T-helper 2 cell (primary cell): ENCODE measurements at regions not wholly inside any gene's neighbourhood (a gene's known extent, or its start where the extent isn't known, plus 50 kb on each side); places are given as distances from the start of the nearest gene placed in this dataset.

Source experiments
- DNase-seq, 5 experiments: peaks; one replicate each; pipeline versions ENCODE4 v3.0.0 to v3.0.0-alpha.2; 2012 to 2022

DNA sequence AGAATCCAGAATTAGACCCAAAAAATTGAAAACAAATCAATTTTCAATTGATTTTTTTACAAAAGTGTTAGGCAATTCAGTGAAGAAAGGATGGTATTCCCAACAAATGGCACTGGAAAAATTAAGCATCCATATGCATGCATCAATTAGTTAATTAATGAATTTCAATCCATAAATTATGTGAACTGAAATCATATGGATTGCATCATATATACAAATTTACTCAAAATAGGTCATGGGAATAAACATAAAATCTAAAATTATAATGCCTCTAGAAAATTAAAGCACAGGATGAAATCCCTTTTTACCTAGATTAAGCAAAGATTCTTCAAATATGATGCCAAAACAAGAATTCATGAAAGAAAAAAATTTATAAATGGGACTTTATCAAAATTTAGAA is 213.9 kb upstream of the KLHL29 start:
- DNase-seq: no peak

GRCh38 chr2:23178396-23178795 is 206.6 kb upstream of the KLHL29 start:
- DNase-seq: no peak

GRCh38 chr2:23183733-23184132 is 201.2 kb upstream of the KLHL29 start:
- DNase-seq: no peak

GRCh38 chr2:23198316-23199114 is 186.5 kb upstream of the KLHL29 start:
- DNase-seq: no peak

- DNase-seq: peak in 1 of 5 experiments; percentile 5
Measured at GRCh38 chr2:23199115-23199918, 185.7 kb upstream of the KLHL29 start.

- no peak for DNase-seq
Measured at GRCh38 chr2:23200068-23200786, 184.8 kb upstream of the KLHL29 start.

- DNase-seq: no peak
Measured at GRCh38 chr2:23200787-23201114, 184.2 kb upstream of the KLHL29 start.

GRCh38 chr2:23203383-23203782 is 181.6 kb upstream of the KLHL29 start:
- DNase-seq: no peak

GRCh38 chr2:23204685-23205242 is 180.2 kb upstream of the KLHL29 start:
- DNase-seq: no peak

DNA sequence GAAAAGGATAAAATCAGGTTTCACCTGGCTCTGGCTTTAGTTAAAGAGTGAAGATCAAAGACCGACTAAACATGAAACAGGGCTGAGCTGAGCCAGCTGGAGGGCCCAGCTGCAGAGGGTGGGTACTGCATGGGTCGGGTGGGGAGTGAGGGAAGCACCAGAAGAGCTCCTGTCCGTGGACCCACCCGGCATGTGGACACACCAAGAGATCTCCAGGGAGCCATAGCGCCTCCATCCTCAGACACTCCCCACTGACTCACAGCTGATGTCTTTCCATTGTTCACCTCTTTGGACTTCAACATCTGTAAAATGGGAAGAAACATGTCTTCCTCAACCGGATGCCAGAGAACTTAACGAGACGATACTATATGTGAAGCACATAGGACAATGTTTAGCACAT is 178.3 kb upstream of the KLHL29 start:
- DNase-seq: no peak

GRCh38 chr2:23207871-23208270 is 177.1 kb upstream of the KLHL29 start:
- DNase-seq: no peak

- no peak for DNase-seq
Measured at GRCh38 chr2:23208339-23208738, 176.6 kb upstream of the KLHL29 start.

- DNase-seq: no peak
Measured at GRCh38 chr2:23209059-23209458, 175.9 kb upstream of the KLHL29 start.

DNA sequence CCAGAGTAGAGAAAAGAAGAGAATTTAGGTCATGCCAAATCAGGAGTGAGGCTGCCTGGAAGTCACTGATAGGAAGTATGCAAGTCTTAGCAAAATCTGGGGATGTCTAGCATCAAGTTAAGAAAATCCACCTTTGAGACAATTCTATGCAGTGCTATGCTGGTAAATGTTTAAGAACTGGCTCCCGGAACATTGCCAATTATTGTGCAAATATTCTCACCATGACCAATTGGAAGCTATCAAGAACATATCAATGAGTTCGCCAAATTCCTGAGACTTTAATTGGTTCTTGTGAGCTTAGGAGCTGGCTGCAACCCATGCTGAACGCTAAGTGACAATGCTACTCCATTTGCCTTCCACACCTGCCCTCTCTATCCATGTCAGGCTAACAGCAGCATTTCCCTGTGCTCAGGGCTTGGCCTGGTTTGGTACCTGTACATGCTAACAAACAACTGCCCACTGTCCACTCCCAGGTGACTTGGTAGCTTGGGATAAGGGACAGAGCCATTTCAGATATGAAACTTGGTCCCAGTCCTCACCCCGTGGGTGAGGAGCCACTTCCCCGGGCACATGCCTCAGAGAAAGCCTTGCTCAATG is 172.9 kb upstream of the KLHL29 start:
- DNase-seq: no peak

GRCh38 chr2:23213196-23213595 is 171.8 kb upstream of the KLHL29 start:
- no peak for DNase-seq

DNA sequence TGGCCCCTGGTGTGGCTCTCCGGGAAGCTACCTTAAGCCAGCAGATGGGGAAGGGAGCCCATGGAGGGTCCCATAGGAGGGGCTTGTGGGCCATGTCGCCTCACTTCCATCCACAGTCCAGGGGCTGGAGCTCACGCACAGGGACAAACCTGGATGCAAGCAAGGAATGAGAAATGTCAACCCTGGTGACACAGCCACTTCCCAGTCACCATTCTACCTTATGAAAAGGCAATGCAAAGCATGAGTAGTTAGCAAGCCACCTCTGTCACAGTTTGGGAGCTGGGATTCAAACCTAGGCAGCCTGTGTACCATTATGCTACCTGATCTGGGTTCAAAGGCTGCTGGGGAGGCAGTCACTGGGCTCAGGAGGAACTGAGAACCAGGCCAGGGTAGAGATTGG is 170.0 kb upstream of the KLHL29 start:
- DNase-seq: no peak

DNA sequence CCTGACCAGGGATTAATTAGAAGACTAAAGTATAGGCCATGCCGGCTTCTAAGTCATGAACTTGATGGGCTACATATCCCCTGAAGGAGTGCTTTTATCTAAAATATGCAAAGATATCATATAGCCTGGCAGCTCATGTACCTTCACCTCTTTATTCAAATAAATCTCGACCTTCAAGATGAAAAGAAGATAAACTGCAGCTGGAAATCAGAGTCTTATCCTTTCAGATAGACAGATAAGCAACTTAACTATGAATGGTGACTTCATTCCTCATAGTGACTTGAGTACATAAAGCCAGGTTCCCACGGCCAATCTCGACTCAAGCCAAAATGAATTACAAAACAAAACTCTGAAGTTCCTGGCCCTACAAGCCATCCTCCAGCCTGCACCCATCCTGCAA is 165.3 kb upstream of the KLHL29 start:
- DNase-seq: no peak

DNA sequence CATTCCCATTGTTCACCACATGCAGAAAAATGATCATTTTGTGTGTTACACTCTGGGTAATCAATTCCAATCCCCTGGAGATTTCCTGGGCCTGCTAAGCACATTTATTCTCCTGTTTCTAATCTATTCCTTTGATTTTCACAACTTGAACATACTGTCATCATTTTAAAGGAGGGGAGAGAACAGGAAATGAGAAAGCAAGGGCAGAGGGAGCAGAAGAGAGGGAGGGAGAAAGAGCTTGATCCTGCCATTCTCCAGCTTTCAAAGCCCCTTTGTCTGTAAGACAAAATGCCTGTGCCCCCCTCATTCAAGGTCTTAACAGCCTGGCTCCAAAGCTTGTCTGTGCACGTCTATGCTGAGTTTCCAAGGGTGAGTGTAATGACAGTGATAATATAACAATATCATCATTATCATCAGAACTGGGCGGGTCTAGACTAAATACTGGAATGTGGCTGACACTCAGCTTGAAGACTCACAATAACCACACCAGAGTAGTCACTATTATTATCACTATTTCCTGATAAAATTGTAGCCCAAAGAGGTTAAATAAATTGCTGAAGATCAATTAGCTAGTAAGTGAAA is 164.4 kb upstream of the KLHL29 start:
- DNase-seq: no peak

- no peak for DNase-seq
Measured at GRCh38 chr2:23221236-23221635, 163.7 kb upstream of the KLHL29 start.

GRCh38 chr2:23221901-23222300 is 163.1 kb upstream of the KLHL29 start:
- DNase-seq: no peak

DNA sequence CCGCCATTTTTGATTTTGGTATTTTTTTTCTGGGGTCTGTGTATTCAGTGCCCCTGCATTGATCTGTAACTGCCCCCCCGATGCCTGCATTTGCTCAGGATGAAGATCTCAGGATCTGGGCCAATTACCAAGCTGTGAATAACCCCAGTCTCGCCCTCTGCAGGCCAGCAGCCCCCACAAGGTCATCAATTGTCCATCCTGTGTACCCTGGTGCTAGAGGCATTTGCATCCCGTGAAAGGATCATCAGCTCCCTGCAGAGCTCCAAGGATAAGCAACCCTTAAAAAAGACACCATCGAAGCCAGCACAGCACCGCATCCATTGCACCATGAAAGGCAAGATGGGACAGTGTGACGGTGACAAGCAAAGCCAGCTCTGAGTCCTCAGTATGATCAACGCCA is 154.1 kb upstream of the KLHL29 start:
- no peak for DNase-seq

GRCh38 chr2:23231865-23232264 is 153.1 kb upstream of the KLHL29 start:
- DNase-seq: no peak

GRCh38 chr2:23235292-23235691 is 149.7 kb upstream of the KLHL29 start:
- DNase-seq: no peak
